HCT116 (cell line): ENCODE measurements at regions not wholly inside any gene's neighbourhood (a gene's known extent, or its start where the extent isn't known, plus 50 kb on each side); places are given as distances from the start of the nearest gene placed in this dataset.

Experiments used
- ATAC-seq: fragments of 200-7000 bp; cut with Tn5 transposase; 2 replicates; pipeline ENCODE4 v1.9.1; 2020; ENCODE audit warnings: mild to moderate bottlenecking, moderate library complexity
- BruUV-seq: library from RNA; stranded (reverse); fragments of 400-500 nt; replicated peaks from 2 replicates; lab custom pipeline; 2021; lab: Mats Ljungman, UMichigan
- CTCF ChIA-PET: fragments of 300-600 bp; sonication (Branson Sonifier 250); formaldehyde crosslinking; loops from one replicate; lab custom pipeline; 2021; ENCODE audit warnings: antibody characterized with exemption; lab: Charles Lee
- POLR2A ChIA-PET: fragments of 300-600, 350-600 bp; sonication (Branson Sonifier 250); formaldehyde crosslinking; loops from one replicate; lab custom pipeline; 2021; ENCODE audit warnings: antibody characterized with exemption; lab: Charles Lee
- RAD21 ChIA-PET, 2 experiments: fragments of 300-600 bp; sonication (Branson Sonifier 250); formaldehyde crosslinking; loops; one replicate each; lab custom pipeline; 2023; ENCODE audit warnings: low total read pairs in 2 of 2; ENCODE audit not compliant: uncharacterized antibody in 2 of 2, unreplicated experiment in 2 of 2, low non-redundant PET in 1 of 2; lab: Charles Lee
- DNase-seq: peaks from one replicate; pipeline ENCODE4 v3.0.0-alpha.2; 2010; ENCODE audit warnings: low read depth, low spot score
- H2AFZ ChIP-seq: fragments of 200-600 bp; shearing (Covaris generic), sonication (generic); 2 replicates; pipeline ENCODE4 v1.6.1; 2017; ENCODE audit warnings: low read depth, mixed run types, mixed read lengths, antibody characterized with exemption, low read length; ENCODE audit not compliant: poor library complexity, severe bottlenecking
- H3K27ac ChIP-seq: 2 replicates; pipeline ENCODE4 v1.5.1; 2012; ENCODE audit warnings: low read depth, low read length
- H3K27me3 ChIP-seq: fragments of 200-600 bp; sonication (generic); 2 replicates; pipeline ENCODE4 v1.6.1; 2016; ENCODE audit warnings: mixed run types, low read length, mixed read lengths; ENCODE audit not compliant: insufficient read depth
- H3K36me3 ChIP-seq, 2 experiments: fragments of 200-500 bp in 1 of 2; fragments of 200-600 bp in 1 of 2; sonication (Bioruptor generic) in 1 of 2; sonication (generic) in 1 of 2; 2 replicates each; pipeline versions ENCODE4 v1.5.1 to v1.6.1; 2014 to 2016; ENCODE audit warnings: low read length in 2 of 2, inconsistent platforms in 1 of 2, mixed read lengths in 1 of 2, mixed run types in 1 of 2; ENCODE audit not compliant: insufficient read depth in 2 of 2, control insufficient read depth in 1 of 2
- H3K4me1 ChIP-seq, 2 experiments: fragments of 200-600 bp in 1 of 2; sonication (generic) in 1 of 2; 2 replicates each; pipeline versions ENCODE4 v1.5.1 to v1.6.1; 2012 to 2017; ENCODE audit warnings: low read length in 2 of 2, inconsistent platforms in 1 of 2, mild to moderate bottlenecking in 1 of 2, mixed read lengths in 1 of 2, mixed run types in 1 of 2, moderate library complexity in 1 of 2; ENCODE audit not compliant: insufficient read depth in 2 of 2, control insufficient read depth in 1 of 2
- H3K4me2 ChIP-seq: fragments of 200-600 bp; sonication (generic); 2 replicates; pipeline ENCODE4 v1.6.1; 2017; ENCODE audit warnings: mixed run types, low read length, mixed read lengths
- H3K4me3 ChIP-seq, 2 experiments: fragments of 200-600 bp in 1 of 2; sonication (generic) in 1 of 2; replicated peaks in 1 of 2; 2 replicates each; pipeline ENCODE4 v1.5.1; 2011 to 2016; ENCODE audit warnings: low read length in 2 of 2, control low read depth in 1 of 2, low read depth in 1 of 2, mild to moderate bottlenecking in 1 of 2, mixed read lengths in 1 of 2, mixed run types in 1 of 2
- H3K79me2 ChIP-seq: fragments of 200-600 bp; sonication (generic); 2 replicates; pipeline ENCODE4 v1.6.1; 2017; ENCODE audit warnings: mild to moderate bottlenecking, mixed run types, low read length, moderate library complexity, mixed read lengths; ENCODE audit not compliant: insufficient read depth
- H3K9ac ChIP-seq: fragments of 200-600 bp; sonication (generic); 2 replicates; pipeline ENCODE4 v1.6.1; 2016; ENCODE audit warnings: low read length, mixed read lengths
- H3K9me2 ChIP-seq: fragments of 200-600 bp; sonication (generic), shearing (Covaris generic); 2 replicates; pipeline ENCODE4 v1.6.1; 2017; ENCODE audit warnings: mixed run types, mild to moderate bottlenecking, moderate library complexity; ENCODE audit not compliant: insufficient read depth
- H3K9me3 ChIP-seq, 2 experiments: fragments of 200-500 bp in 1 of 2; fragments of 200-600 bp in 1 of 2; sonication (Bioruptor generic) in 1 of 2; sonication (generic) in 1 of 2; 2 replicates each; pipeline ENCODE4 v1.6.1; 2014 to 2017; ENCODE audit warnings: low read length in 2 of 2, mixed read lengths in 2 of 2, inconsistent platforms in 1 of 2, low read depth in 1 of 2, mild to moderate bottlenecking in 1 of 2, mixed run types in 1 of 2, moderate library complexity in 1 of 2; ENCODE audit not compliant: control insufficient read depth in 1 of 2, insufficient read depth in 1 of 2
- H4K20me1 ChIP-seq: fragments of 200-600 bp; sonication (generic), shearing (Covaris generic); 2 replicates; pipeline ENCODE4 v1.6.1; 2017; ENCODE audit warnings: mixed run types, mild to moderate bottlenecking, moderate library complexity; ENCODE audit not compliant: insufficient read depth
- SIN3A ChIP-seq: IDR thresholded peaks from 2 replicates; pipeline ENCODE4 v1.6.1; 2012; ENCODE audit warnings: low read depth
- SP1 ChIP-seq: IDR thresholded peaks from 2 replicates; pipeline ENCODE4 v1.6.1; 2012; ENCODE audit warnings: low read depth
- SRF ChIP-seq: IDR thresholded peaks from 2 replicates; pipeline ENCODE4 v1.6.1; 2012; ENCODE audit warnings: low read depth
- ZFX ChIP-seq: fragments of 450-650 bp; IDR thresholded peaks from 2 replicates; pipeline ENCODE4 v1.6.1; 2017
- intact Hi-C: fragments of 100-400 bp; cut with micrococcal nuclease; formaldehyde crosslinking; loops from 2 replicates; pipeline ENCODE4 v1.10.0; 2022
- TF ChIP-seq, protein P1 (sequence below): IDR thresholded peaks from 2 replicates; pipeline ENCODE4 v1.6.1; 2012; ENCODE audit warnings: low read depth
- TF ChIP-seq, protein P2 (sequence below): IDR thresholded peaks from 2 replicates; pipeline ENCODE4 v1.6.1; 2012
- TF ChIP-seq, protein P3 (sequence below): IDR thresholded peaks from 2 replicates; pipeline ENCODE4 v1.6.1; 2012

DNA sequence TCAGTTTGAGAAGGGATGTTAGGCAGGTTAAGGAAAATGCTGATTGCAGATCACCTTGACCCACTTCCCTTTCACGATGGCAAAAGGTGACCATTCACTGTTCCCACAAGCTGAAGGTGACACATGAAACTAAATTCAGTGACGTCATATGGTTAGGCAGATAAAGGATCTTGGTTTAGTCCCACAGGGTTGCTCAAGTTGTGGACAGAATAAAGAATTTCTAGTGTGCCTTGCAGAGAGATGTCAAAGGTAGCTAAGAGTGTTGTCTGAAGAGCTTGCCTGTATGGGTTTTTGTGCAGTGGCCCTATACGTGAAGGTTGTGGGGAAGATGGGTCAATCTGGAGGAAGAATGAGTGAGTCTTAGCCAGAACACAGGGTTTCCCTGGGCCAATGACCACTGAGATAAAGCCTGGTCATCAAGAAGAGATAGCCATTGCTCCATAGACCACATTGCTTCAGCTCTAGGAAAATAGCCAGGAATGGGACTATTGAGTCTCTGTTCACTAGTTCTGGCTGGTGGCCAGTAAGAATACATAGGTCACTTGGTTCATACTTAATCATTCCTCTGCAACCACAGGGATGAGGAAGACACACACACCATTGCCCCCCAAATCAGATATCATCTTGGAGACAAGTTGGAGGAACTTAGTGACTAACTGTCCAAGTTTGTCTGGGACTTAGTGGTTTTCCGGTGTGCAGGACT lies 148.5 kb upstream of the ATXN1 start:
- H2AFZ ChIP-seq, result no peak overlapping the region
- ChIA-PET CTCF (no interaction called here), RAD21 (no interaction called here), POLR2A (no interaction called here)
- no peaks in the 10 kb centered on the region for H3K36me3 ChIP-seq
- no peaks in the 10 kb centered on the region for H3K4me1 ChIP-seq
- no peak overlapping the region for H3K27ac ChIP-seq
- no peaks in the 10 kb centered on the region for H3K79me2 ChIP-seq
- H3K4me2 ChIP-seq, result no peak overlapping the region
- BruUV-seq, result no TSS peak
- no peak overlapping the region for H3K4me3 ChIP-seq
- intact Hi-C loops, result no loop called here
- ATAC-seq (no peak), DNase-seq (no peak)
- H3K9me3 ChIP-seq, result no peaks in the 10 kb centered on the region
- H4K20me1 ChIP-seq, result no peaks in the 10 kb centered on the region
- H3K27me3 ChIP-seq, result no peaks in the 10 kb centered on the region
- H3K9ac ChIP-seq, result no peak overlapping the region
- H3K9me2 ChIP-seq, result no peaks in the 10 kb centered on the region
- TF ChIP-seq ZFX, result no peak
- TF ChIP-seq, protein P1, sequence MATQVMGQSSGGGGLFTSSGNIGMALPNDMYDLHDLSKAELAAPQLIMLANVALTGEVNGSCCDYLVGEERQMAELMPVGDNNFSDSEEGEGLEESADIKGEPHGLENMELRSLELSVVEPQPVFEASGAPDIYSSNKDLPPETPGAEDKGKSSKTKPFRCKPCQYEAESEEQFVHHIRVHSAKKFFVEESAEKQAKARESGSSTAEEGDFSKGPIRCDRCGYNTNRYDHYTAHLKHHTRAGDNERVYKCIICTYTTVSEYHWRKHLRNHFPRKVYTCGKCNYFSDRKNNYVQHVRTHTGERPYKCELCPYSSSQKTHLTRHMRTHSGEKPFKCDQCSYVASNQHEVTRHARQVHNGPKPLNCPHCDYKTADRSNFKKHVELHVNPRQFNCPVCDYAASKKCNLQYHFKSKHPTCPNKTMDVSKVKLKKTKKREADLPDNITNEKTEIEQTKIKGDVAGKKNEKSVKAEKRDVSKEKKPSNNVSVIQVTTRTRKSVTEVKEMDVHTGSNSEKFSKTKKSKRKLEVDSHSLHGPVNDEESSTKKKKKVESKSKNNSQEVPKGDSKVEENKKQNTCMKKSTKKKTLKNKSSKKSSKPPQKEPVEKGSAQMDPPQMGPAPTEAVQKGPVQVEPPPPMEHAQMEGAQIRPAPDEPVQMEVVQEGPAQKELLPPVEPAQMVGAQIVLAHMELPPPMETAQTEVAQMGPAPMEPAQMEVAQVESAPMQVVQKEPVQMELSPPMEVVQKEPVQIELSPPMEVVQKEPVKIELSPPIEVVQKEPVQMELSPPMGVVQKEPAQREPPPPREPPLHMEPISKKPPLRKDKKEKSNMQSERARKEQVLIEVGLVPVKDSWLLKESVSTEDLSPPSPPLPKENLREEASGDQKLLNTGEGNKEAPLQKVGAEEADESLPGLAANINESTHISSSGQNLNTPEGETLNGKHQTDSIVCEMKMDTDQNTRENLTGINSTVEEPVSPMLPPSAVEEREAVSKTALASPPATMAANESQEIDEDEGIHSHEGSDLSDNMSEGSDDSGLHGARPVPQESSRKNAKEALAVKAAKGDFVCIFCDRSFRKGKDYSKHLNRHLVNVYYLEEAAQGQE, result no peak
- TF ChIP-seq, protein P2, sequence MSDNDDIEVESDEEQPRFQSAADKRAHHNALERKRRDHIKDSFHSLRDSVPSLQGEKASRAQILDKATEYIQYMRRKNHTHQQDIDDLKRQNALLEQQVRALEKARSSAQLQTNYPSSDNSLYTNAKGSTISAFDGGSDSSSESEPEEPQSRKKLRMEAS, result no peak
- no peak for TF ChIP-seq SP1
- no peak for TF ChIP-seq SIN3A
- TF ChIP-seq, protein P3, sequence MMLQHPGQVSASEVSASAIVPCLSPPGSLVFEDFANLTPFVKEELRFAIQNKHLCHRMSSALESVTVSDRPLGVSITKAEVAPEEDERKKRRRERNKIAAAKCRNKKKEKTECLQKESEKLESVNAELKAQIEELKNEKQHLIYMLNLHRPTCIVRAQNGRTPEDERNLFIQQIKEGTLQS, result no peak
- TF ChIP-seq SRF, result no peak
